ENCODE measurements at regions not wholly inside any gene's neighbourhood (a gene's known extent, or its start where the extent isn't known, plus 50 kb on each side); places are given as distances from the start of the nearest gene placed in this dataset.

GRCh38 chr18:29626094-29626493 is 1416.4 kb downstream of the DSC3 start:
- TF ChIP-seq CTCF (IDR thresholded peaks at IDR 0.05), result no peak
- TF ChIP-seq POLR2A (IDR thresholded peaks at IDR 0.05), result no peak

Data from uterus (tissue), 2 donors.